Prostate gland (tissue), 2 donors: ENCODE measurements at regions not wholly inside any gene's neighbourhood (a gene's known extent, or its start where the extent isn't known, plus 50 kb on each side); places are given as distances from the start of the nearest gene placed in this dataset.

Source experiments
- CTCF ChIP-seq, 4 experiments: fragments of 200-600 bp in 2 of 4; fragments of 450-650 bp in 2 of 4; sonication (generic) in 2 of 4; IDR thresholded peaks; 1 replicate in 3 of 4; 2 replicates in 1 of 4; pipeline ENCODE4 v1.5.1; 2016 to 2019; ENCODE audit warnings: antibody characterized with exemption in 4 of 4, mild to moderate bottlenecking in 2 of 4, moderate library complexity in 2 of 4
- POLR2A ChIP-seq: fragments of 450-650 bp; IDR thresholded peaks from one replicate; pipeline ENCODE4 v1.6.1; 2016; ENCODE audit warnings: antibody characterized with exemption, mild to moderate bottlenecking

GRCh38 chr20:48354903-48355302 is 472.9 kb downstream of the PREX1 start:
- TF ChIP-seq CTCF (IDR thresholded peaks at IDR 0.05) (no peak), POLR2A (no peak)
